Activated CD8-positive, alpha-beta T cell treated with anti-CD3 and anti-CD28 coated beads for 36 hours (primary cell): ENCODE measurements at regions not wholly inside any gene's neighbourhood (a gene's known extent, or its start where the extent isn't known, plus 50 kb on each side); places are given as distances from the start of the nearest gene placed in this dataset.
A peak's percentile ranks its signal among the peaks of the same experiment; 100 is the strongest.

Experiments
- ATAC-seq: fragments of 200-7000 bp; cut with Tn5 transposase; one replicate; pipeline ENCODE4 v1.10.0; 2021; ENCODE audit warnings: mild to moderate bottlenecking, moderate library complexity
- CTCF ChIA-PET: fragments of 350-600 bp; sonication (Branson Sonifier 250); formaldehyde crosslinking; loops from one replicate; lab custom pipeline; 2021; ENCODE audit warnings: antibody characterized with exemption; lab: Charles Lee
- POLR2A ChIA-PET: fragments of 350-600 bp; sonication (Branson Sonifier 250); formaldehyde crosslinking; loops from one replicate; lab custom pipeline; 2021; ENCODE audit warnings: antibody characterized with exemption; lab: Charles Lee
- DNase-seq: peaks from one replicate; pipeline ENCODE4 v3.0.0-alpha.2; 2020
- H3K27ac Mint-ChIP-seq: one replicate; pipeline ENCODE4 v1.8.0; 2021; ENCODE audit warnings: mild to moderate bottlenecking, mixed read lengths
- H3K27me3 Mint-ChIP-seq: one replicate; pipeline ENCODE4 v1.8.0; 2021; ENCODE audit warnings: mixed read lengths
- H3K36me3 Mint-ChIP-seq: one replicate; pipeline ENCODE4 v1.8.0; 2021; ENCODE audit warnings: low read depth, mixed read lengths
- H3K4me1 Mint-ChIP-seq: one replicate; pipeline ENCODE4 v1.8.0; 2021; ENCODE audit warnings: low read depth, mixed read lengths
- H3K4me3 Mint-ChIP-seq: one replicate; pipeline ENCODE4 v1.8.0; 2021; ENCODE audit warnings: mild to moderate bottlenecking, moderate library complexity, mixed read lengths
- H3K9me3 Mint-ChIP-seq: one replicate; pipeline ENCODE4 v1.8.0; 2021; ENCODE audit warnings: mixed read lengths
- intact Hi-C: fragments of 100-400 bp; cut with micrococcal nuclease; formaldehyde crosslinking; loops from one replicate; pipeline ENCODE4 v1.10.0; 2022
- TF ChIP-seq, protein P1 (sequence below): fragments of 200-600 bp; IDR thresholded peaks from one replicate; pipeline ENCODE4 v1.8.0; 2022; ENCODE audit warnings: antibody characterized with exemption, mild to moderate bottlenecking

DNA sequence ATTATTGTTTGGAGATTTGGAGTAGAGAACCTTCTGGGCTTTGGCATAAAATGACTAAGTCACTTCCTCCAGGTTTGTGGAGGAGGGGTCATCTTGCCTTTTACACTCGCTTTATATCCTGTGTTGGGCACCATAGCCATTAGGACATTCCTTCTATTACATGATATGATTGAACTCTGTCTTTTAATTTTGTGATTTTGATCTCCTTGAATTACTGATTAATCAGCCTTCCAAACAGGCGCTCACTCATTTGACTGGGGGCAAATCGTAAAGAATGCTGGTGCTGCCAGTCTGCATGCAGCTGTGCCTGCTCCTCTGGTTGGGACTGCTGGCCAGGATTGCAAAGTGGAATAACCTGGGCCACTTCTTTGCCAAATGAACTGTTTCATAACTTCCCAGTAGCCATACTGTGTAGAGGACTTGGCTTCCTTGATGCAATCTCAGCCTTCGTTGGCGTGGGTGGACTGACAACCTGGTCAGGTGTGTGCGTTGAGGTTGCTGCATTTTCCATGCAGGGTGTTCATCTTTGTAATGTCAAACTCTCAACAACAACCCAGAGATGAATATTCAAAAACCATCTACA is 65.9 kb upstream of the RAB11FIP2 start:
- ChIA-PET POLR2A (no interaction called here), CTCF (no interaction called here)
- H3K36me3 Mint-ChIP-seq: no peaks in the 10 kb centered on the region
- no peak overlapping the region for H3K4me3 Mint-ChIP-seq
- no peak for ATAC-seq
- H3K4me1 Mint-ChIP-seq: no peaks in the 10 kb centered on the region
- H3K9me3 Mint-ChIP-seq: no peaks in the 10 kb centered on the region
- H3K27ac Mint-ChIP-seq: no peak overlapping the region
- TF ChIP-seq, protein P1, sequence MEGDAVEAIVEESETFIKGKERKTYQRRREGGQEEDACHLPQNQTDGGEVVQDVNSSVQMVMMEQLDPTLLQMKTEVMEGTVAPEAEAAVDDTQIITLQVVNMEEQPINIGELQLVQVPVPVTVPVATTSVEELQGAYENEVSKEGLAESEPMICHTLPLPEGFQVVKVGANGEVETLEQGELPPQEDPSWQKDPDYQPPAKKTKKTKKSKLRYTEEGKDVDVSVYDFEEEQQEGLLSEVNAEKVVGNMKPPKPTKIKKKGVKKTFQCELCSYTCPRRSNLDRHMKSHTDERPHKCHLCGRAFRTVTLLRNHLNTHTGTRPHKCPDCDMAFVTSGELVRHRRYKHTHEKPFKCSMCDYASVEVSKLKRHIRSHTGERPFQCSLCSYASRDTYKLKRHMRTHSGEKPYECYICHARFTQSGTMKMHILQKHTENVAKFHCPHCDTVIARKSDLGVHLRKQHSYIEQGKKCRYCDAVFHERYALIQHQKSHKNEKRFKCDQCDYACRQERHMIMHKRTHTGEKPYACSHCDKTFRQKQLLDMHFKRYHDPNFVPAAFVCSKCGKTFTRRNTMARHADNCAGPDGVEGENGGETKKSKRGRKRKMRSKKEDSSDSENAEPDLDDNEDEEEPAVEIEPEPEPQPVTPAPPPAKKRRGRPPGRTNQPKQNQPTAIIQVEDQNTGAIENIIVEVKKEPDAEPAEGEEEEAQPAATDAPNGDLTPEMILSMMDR: no peak
- H3K27me3 Mint-ChIP-seq: peaks cover 4% of the 10 kb centered on the region
- intact Hi-C loops: no loop called here
- no peak for DNase-seq

DNA sequence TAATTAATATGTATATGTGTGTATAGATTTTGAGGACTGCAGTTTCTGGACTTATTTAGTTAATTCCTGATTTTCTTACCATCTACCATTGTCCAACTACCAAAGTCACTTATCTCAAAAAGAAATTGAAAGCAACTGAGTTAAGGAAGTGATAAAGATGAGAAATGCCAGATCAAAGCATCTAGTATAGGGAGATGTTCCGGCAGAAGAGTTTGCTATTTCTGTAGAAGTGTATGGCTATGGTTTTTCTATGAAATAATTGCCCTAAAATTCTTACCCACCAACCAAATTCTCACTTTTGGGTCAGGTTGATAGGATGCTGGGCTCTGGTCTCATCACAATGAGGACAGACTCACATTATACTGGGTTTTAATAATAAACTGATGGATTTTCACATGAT is 64.0 kb upstream of the RAB11FIP2 start:
- H3K4me1 Mint-ChIP-seq: no peaks in the 10 kb centered on the region
- DNase-seq (no peak), ATAC-seq (peak; percentile 56)
- ChIA-PET POLR2A (no interaction called here), CTCF (no interaction called here)
- H3K9me3 Mint-ChIP-seq: no peaks in the 10 kb centered on the region
- TF ChIP-seq, protein P1: no peak
- H3K4me3 Mint-ChIP-seq: no peak overlapping the region
- H3K27me3 Mint-ChIP-seq: peaks cover 2% of the 10 kb centered on the region
- intact Hi-C loops: no loop called here
- H3K36me3 Mint-ChIP-seq: no peaks in the 10 kb centered on the region
- no peak overlapping the region for H3K27ac Mint-ChIP-seq

DNA sequence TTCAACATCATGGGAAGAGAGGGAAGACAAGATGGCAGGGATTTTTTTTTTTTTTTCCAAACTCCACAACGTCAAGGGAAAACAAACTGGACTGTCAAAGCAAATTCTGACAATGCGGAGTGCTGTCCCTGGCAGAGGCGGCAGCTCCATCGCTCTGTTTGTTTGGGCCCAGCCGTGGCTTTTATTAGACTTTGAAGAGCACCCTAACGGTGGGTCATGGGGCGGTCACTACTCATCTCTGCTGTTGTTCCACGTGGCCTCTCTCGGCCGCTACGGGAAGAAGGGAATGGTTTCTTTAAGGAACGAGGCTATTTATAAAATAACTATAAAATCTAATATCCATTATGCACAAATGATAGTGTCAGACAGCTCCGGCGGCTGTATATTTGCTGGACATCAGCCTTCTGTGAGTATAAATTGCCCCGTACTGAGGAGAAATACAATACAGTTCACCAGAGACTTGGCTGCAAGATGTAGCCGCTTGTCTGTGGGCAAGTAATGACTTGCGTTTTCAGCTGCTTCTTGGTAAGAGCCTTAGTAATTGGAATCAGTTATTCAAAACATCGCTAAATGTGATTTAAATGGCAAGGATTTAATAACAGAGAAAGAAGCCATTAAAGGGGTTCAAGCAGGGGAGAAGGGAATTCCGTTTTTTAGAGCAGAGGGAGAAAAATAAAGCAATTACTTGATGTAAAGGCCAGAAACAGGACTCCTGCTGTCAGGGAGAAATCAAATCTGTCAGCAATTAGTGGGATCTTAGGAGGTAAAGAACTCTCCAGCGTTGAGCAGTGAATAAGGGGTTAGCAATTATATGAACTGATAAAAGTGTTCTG is 61.7 kb upstream of the RAB11FIP2 start:
- intact Hi-C loops: no loop called here
- CTCF ChIA-PET: no interaction called here

DNA sequence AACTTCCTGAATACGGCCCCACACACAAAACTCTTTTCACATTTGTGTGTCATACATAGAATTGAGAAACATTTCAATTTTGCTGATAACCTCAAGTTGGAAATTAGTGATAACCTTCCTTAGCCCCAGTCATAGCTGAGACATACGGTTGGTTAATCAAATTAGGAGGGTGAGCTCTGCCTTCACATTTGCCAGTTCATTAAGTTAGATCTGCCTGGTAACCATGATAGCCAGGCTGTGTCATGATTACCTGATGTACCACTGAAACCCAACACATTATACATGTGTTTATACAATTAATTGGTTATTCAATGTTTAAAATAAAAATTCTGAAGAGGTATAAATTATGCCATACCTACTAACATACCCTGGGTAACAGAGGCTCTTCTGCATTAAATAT is 60.8 kb upstream of the RAB11FIP2 start:
- Mint-ChIP-seq H3K4me3 (no peak overlapping the region), H3K27ac (no peak overlapping the region), H3K9me3 (no peaks in the 10 kb centered on the region), H3K36me3 (no peaks in the 10 kb centered on the region), H3K27me3 (peaks cover 5% of the 10 kb centered on the region), H3K4me1 (no peaks in the 10 kb centered on the region)
- ChIA-PET CTCF (no interaction called here), POLR2A (no interaction called here)
- intact Hi-C loops: no loop called here
- TF ChIP-seq, protein P1: no peak
- ATAC-seq (no peak), DNase-seq (no peak)

More for the DNA sequence above, 61.7 kb upstream of the RAB11FIP2 start:
- no peak overlapping the region for H3K27ac Mint-ChIP-seq
- no peaks in the 10 kb centered on the region for H3K4me1 Mint-ChIP-seq
- H3K36me3 Mint-ChIP-seq: no peaks in the 10 kb centered on the region
- DNase-seq: no peak
- no peak overlapping the region for H3K4me3 Mint-ChIP-seq
- TF ChIP-seq, protein P1: no peak
- H3K9me3 Mint-ChIP-seq: no peaks in the 10 kb centered on the region
- peaks cover 2% of the 10 kb centered on the region for H3K27me3 Mint-ChIP-seq
- POLR2A ChIA-PET: no interaction called here
- no peak for ATAC-seq

DNA sequence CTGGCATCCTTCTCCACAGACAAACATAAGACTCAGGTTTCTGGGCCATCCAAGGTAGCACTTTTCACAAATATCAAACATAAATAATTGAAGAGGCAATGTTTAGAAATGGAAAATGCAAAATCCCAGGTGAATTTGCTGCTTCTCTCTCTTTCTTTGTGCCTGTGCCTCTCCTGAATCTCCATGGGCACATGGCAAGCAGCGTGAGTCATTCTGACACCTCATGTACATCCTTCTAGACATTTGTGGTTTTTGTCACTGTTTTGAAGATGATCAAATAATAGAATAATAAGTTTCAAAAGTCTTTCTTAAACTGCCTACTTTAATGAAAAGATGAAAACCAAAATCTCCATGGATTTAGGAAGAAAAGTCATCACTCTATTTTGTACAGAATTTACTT is 60.3 kb upstream of the RAB11FIP2 start:
- H3K4me3 Mint-ChIP-seq: no peak overlapping the region
- intact Hi-C loops: no loop called here

More for the DNA sequence above, 60.3 kb upstream of the RAB11FIP2 start:
- ChIA-PET POLR2A (no interaction called here), CTCF (interaction anchor here (1.2 kb wide), 1 partner anchor 68 kb away, joined by 3 read pairs; no protein-coding TSS in a partner anchor)
- Mint-ChIP-seq H3K27me3 (peaks cover 5% of the 10 kb centered on the region), H3K4me1 (no peaks in the 10 kb centered on the region), H3K36me3 (no peaks in the 10 kb centered on the region), H3K27ac (no peak overlapping the region), H3K9me3 (no peaks in the 10 kb centered on the region)
- TF ChIP-seq, protein P1: peak; percentile 3
- ATAC-seq (no peak), DNase-seq (no peak)
